OCI-LY1 (cell line): ENCODE measurements at regions not wholly inside any gene's neighbourhood (a gene's known extent, or its start where the extent isn't known, plus 50 kb on each side); places are given as distances from the start of the nearest gene placed in this dataset.

Experiments
- CTCF ChIP-seq: fragments of 200-600 bp; sonication (generic), shearing (Covaris generic); IDR thresholded peaks from 2 replicates; pipeline ENCODE4 v1.5.1; 2017; ENCODE audit warnings: mild to moderate bottlenecking, antibody characterized with exemption, low read length, moderate library complexity, mixed read lengths
- EZH2 ChIP-seq: fragments of 200-600 bp; sonication (generic), shearing (Covaris generic); IDR thresholded peaks from 2 replicates; pipeline ENCODE4 v1.8.0; 2017; ENCODE audit warnings: borderline replicate concordance, mixed run types, mild to moderate bottlenecking, antibody characterized with exemption, low read length, moderate library complexity, mixed read lengths

GRCh38 chr3:105232553-105232952 is 134.2 kb upstream of the ALCAM start:
- TF ChIP-seq CTCF (no peak), EZH2 (no peak)
